ENCODE measurements at regions not wholly inside any gene's neighbourhood (a gene's known extent, or its start where the extent isn't known, plus 50 kb on each side); places are given as distances from the start of the nearest gene placed in this dataset.
"Not testable (repeated sequence)": the region's sequence is repeated elsewhere in the genome, so short reads cannot be mapped to it uniquely, and the experiment has no call there.

DNA sequence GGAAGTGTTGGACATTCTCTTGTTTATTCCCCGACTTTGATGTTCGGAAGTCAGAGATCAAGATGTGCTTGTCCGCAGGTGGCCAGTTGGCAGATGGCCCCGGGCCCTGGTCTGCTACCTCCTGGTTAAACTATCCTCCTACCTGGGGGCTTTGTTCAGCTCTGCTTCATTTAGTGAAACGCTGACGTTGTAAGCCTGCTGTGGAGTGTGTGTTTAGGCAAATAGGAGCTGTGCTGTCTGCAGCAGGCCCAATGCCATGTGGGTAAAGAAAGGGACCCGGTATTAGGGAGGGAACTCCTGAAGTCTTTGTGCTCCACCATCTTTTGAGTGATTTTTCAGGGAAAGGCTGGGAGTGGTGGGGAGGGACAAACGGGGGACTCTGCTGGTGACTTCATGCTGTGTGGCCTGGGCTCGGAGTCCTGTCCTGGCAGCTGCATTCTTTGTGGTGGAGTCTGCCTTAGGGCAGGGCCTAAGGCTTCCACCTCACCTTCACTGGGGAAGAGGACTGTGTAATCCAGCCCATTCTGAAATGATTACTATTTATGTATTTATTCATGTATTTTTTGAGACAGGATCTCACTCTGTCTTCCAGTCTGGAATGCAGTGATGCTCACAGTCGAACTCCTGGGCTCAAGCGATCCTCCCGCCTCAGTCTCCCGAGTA, 171.1 kb upstream of the KLF6 start:
- peaks cover 2% of the 10 kb centered on the region for H3K4me1 Mint-ChIP-seq (ENCODE audit: low read depth, unreplicated experiment)
- H3K9me3 Mint-ChIP-seq (ENCODE audit: unreplicated experiment), result no peaks in the 10 kb centered on the region
- H3K4me1 ChIP-seq (ENCODE audit: insufficient read depth, low read length), result peaks cover 3% of the 10 kb centered on the region
- H3K36me3 Mint-ChIP-seq (ENCODE audit: low read depth, unreplicated experiment), result no peaks in the 10 kb centered on the region
- no peaks in the 10 kb centered on the region for H3K27me3 ChIP-seq (ENCODE audit: insufficient read depth, low read length)
- no peak overlapping the region for H3K4me2 ChIP-seq (ENCODE audit: low read length)
- H3K79me2 ChIP-seq (ENCODE audit: insufficient read depth, low read length), result no peaks in the 10 kb centered on the region
- H3K4me3 ChIP-seq (ENCODE audit: insufficient read depth, low read depth, low read length), result no peak overlapping the region
- FAIRE-seq (no peak), DNase-seq (ENCODE audit: low read depth) (no peak)
- H3K36me3 ChIP-seq (ENCODE audit: insufficient read depth, low read length), result no peaks in the 10 kb centered on the region
- H3K27ac Mint-ChIP-seq (ENCODE audit: unreplicated experiment), result peak overlapping the region; percentile 53
- H3K27ac ChIP-seq (ENCODE audit: low read depth, low read length), result no peak overlapping the region
- H2AFZ ChIP-seq (ENCODE audit: low read depth, low read length), result peak overlapping the region; percentile 2
- H3K9ac ChIP-seq (ENCODE audit: low read length), result no peak overlapping the region
- no peak overlapping the region for H3K4me3 Mint-ChIP-seq (ENCODE audit: unreplicated experiment)
- H3K27me3 Mint-ChIP-seq (ENCODE audit: low read depth, unreplicated experiment), result no peaks in the 10 kb centered on the region
- H4K20me1 ChIP-seq (ENCODE audit: insufficient read depth, low read length), result no peaks in the 10 kb centered on the region
- no peak for TF ChIP-seq EZH2 (IDR thresholded peaks at IDR 0.05; ENCODE audit: insufficient read depth, low read length)
- TF ChIP-seq, protein P1, sequence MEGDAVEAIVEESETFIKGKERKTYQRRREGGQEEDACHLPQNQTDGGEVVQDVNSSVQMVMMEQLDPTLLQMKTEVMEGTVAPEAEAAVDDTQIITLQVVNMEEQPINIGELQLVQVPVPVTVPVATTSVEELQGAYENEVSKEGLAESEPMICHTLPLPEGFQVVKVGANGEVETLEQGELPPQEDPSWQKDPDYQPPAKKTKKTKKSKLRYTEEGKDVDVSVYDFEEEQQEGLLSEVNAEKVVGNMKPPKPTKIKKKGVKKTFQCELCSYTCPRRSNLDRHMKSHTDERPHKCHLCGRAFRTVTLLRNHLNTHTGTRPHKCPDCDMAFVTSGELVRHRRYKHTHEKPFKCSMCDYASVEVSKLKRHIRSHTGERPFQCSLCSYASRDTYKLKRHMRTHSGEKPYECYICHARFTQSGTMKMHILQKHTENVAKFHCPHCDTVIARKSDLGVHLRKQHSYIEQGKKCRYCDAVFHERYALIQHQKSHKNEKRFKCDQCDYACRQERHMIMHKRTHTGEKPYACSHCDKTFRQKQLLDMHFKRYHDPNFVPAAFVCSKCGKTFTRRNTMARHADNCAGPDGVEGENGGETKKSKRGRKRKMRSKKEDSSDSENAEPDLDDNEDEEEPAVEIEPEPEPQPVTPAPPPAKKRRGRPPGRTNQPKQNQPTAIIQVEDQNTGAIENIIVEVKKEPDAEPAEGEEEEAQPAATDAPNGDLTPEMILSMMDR (IDR thresholded peaks at IDR 0.05; ENCODE audit: insufficient read depth, low read depth, low read length), result no peak
- no peaks in the 10 kb centered on the region for H3K9me3 ChIP-seq (ENCODE audit: insufficient read depth, low read depth, low read length)

DNA sequence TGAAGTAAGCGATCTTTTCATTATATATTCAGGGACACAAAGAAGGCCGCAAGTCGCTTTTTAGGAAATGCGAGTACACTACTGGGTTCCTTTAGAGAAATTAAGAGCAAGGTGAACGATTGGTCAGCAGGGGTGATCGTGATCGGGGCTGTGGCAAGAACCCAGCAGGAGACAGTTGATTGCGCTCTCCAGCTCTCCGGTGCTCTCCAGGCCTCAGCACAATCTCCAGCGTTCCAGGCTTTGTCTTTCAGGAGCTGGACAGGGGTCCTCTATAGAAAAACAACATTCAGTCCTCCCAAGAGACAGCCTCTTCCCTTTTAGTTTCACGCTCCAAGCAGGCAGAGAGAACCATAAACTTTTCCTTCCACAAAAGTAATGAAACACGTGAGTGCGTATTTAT, 170.5 kb upstream of the KLF6 start:
- TF ChIP-seq, protein P1 (IDR thresholded peaks at IDR 0.05; ENCODE audit: insufficient read depth, low read depth, low read length), result no peak
- TF ChIP-seq EZH2 (IDR thresholded peaks at IDR 0.05; ENCODE audit: insufficient read depth, low read length), result no peak
- FAIRE-seq, result no peak
- Mint-ChIP-seq H3K4me3 (ENCODE audit: unreplicated experiment) (no peak overlapping the region), H3K27ac (ENCODE audit: unreplicated experiment) (no peak overlapping the region), H3K36me3 (ENCODE audit: low read depth, unreplicated experiment) (no peaks in the 10 kb centered on the region), H3K27me3 (ENCODE audit: low read depth, unreplicated experiment) (no peaks in the 10 kb centered on the region), H3K9me3 (ENCODE audit: unreplicated experiment) (no peaks in the 10 kb centered on the region), H3K4me1 (ENCODE audit: low read depth, unreplicated experiment) (peaks cover 2% of the 10 kb centered on the region)
- Histone ChIP-seq H3K4me1 (ENCODE audit: insufficient read depth, low read length) (peaks cover 3% of the 10 kb centered on the region), H3K4me3 (ENCODE audit: insufficient read depth, low read depth, low read length) (no peak overlapping the region), H3K9me3 (ENCODE audit: insufficient read depth, low read depth, low read length) (no peaks in the 10 kb centered on the region), H3K27me3 (ENCODE audit: insufficient read depth, low read length) (no peaks in the 10 kb centered on the region), H3K9ac (ENCODE audit: low read length) (no peak overlapping the region), H3K4me2 (ENCODE audit: low read length) (no peak overlapping the region), H2AFZ (ENCODE audit: low read depth, low read length) (peak overlapping the region; percentile 62), H3K36me3 (ENCODE audit: insufficient read depth, low read length) (no peaks in the 10 kb centered on the region), H3K27ac (ENCODE audit: low read depth, low read length) (no peak overlapping the region), H3K79me2 (ENCODE audit: insufficient read depth, low read length) (no peaks in the 10 kb centered on the region), H4K20me1 (ENCODE audit: insufficient read depth, low read length) (no peaks in the 10 kb centered on the region)
- no peak for DNase-seq (ENCODE audit: low read depth)

DNA sequence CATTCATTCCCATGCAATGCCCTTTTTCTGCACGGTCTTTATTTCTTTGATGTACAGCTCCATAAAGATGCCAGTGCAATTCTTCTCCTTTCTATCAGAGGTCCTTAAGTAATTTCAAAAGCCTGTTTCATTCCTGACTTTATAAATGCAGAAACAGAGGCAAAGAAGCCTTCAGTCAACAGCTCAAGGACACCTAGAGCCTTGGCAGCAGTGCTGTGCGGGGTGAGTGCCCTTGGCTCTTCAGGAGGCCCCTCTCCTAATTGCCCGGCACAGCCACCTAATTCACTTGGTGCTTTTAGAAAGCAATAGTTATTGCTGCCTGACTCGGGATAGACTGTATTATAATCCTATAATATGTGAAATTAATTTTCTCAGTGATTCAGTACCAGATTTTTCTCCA, 169.6 kb upstream of the KLF6 start:
- H3K4me2 ChIP-seq (ENCODE audit: low read length), result no peak overlapping the region
- Mint-ChIP-seq H3K4me1 (ENCODE audit: low read depth, unreplicated experiment) (peaks cover 2% of the 10 kb centered on the region), H3K27me3 (ENCODE audit: low read depth, unreplicated experiment) (no peaks in the 10 kb centered on the region), H3K27ac (ENCODE audit: unreplicated experiment) (no peak overlapping the region), H3K9me3 (ENCODE audit: unreplicated experiment) (no peaks in the 10 kb centered on the region), H3K36me3 (ENCODE audit: low read depth, unreplicated experiment) (no peaks in the 10 kb centered on the region), H3K4me3 (ENCODE audit: unreplicated experiment) (no peak overlapping the region)
- DNase-seq (ENCODE audit: low read depth), result no peak
- H4K20me1 ChIP-seq (ENCODE audit: insufficient read depth, low read length), result no peaks in the 10 kb centered on the region
- H3K27me3 ChIP-seq (ENCODE audit: insufficient read depth, low read length), result no peaks in the 10 kb centered on the region
- no peak for FAIRE-seq
- H3K9me3 ChIP-seq (ENCODE audit: insufficient read depth, low read depth, low read length), result no peaks in the 10 kb centered on the region
- H3K79me2 ChIP-seq (ENCODE audit: insufficient read depth, low read length), result no peaks in the 10 kb centered on the region
- no peak overlapping the region for H3K9ac ChIP-seq (ENCODE audit: low read length)
- no peak for TF ChIP-seq EZH2 (IDR thresholded peaks at IDR 0.05; ENCODE audit: insufficient read depth, low read length)
- TF ChIP-seq, protein P1 (IDR thresholded peaks at IDR 0.05; ENCODE audit: insufficient read depth, low read depth, low read length), result no peak
- peaks cover 3% of the 10 kb centered on the region for H3K4me1 ChIP-seq (ENCODE audit: insufficient read depth, low read length)
- no peak overlapping the region for H3K4me3 ChIP-seq (ENCODE audit: insufficient read depth, low read depth, low read length)
- H2AFZ ChIP-seq (ENCODE audit: low read depth, low read length), result no peak overlapping the region
- no peak overlapping the region for H3K27ac ChIP-seq (ENCODE audit: low read depth, low read length)
- no peaks in the 10 kb centered on the region for H3K36me3 ChIP-seq (ENCODE audit: insufficient read depth, low read length)

DNA sequence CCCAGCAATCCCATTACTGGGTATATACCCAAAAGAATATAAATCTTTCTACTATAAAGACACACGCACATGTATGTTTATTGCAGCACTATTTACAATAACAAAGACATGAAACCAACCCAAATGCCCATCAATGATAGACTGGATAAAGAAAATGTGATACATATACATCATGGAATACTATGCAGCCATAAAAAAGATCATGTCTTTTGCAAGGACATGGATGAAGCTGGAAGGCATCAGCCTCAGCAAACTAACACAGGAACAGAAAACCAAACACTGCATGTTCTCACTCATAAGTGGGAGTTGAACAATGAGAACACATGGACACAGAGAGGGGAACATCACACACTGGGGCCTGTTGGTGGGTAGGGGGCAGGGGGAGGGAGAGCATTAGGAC, 169.0 kb upstream of the KLF6 start:
- DNase-seq (ENCODE audit: low read depth); H3K27ac ChIP-seq (ENCODE audit: low read depth, low read length); H3K4me2 ChIP-seq (ENCODE audit: low read length); H3K36me3 ChIP-seq (ENCODE audit: insufficient read depth, low read length); H3K4me3 Mint-ChIP-seq (ENCODE audit: unreplicated experiment); H3K9ac ChIP-seq (ENCODE audit: low read length); H3K9me3 ChIP-seq (ENCODE audit: insufficient read depth, low read depth, low read length); H3K36me3 Mint-ChIP-seq (ENCODE audit: low read depth, unreplicated experiment); H4K20me1 ChIP-seq (ENCODE audit: insufficient read depth, low read length); H3K27ac Mint-ChIP-seq (ENCODE audit: unreplicated experiment); H3K27me3 Mint-ChIP-seq (ENCODE audit: low read depth, unreplicated experiment); FAIRE-seq; H3K9me3 Mint-ChIP-seq (ENCODE audit: unreplicated experiment); H3K4me1 ChIP-seq (ENCODE audit: insufficient read depth, low read length); H3K4me3 ChIP-seq (ENCODE audit: insufficient read depth, low read depth, low read length); H3K79me2 ChIP-seq (ENCODE audit: insufficient read depth, low read length); H3K27me3 ChIP-seq (ENCODE audit: insufficient read depth, low read length); H3K4me1 Mint-ChIP-seq (ENCODE audit: low read depth, unreplicated experiment); H2AFZ ChIP-seq (ENCODE audit: low read depth, low read length): not testable (repeated sequence)
